OCI-LY1 (cell line): ENCODE measurements at regions not wholly inside any gene's neighbourhood (a gene's known extent, or its start where the extent isn't known, plus 50 kb on each side); places are given as distances from the start of the nearest gene placed in this dataset.

Experiments used
- H2AFZ ChIP-seq: fragments of 200-600 bp; sonication (generic), shearing (Covaris generic); 2 replicates; pipeline ENCODE4 v1.6.0; 2014; ENCODE audit warnings: antibody characterized with exemption, mild to moderate bottlenecking, low read length
- H3F3A ChIP-seq: fragments of 200-600 bp; sonication (generic), shearing (Covaris generic); 2 replicates; pipeline ENCODE4 v1.6.0; 2014; ENCODE audit warnings: mild to moderate bottlenecking, antibody characterized with exemption, low read length, moderate library complexity; ENCODE audit not compliant: insufficient read depth
- H3K27ac ChIP-seq: fragments of 200-600 bp; sonication (generic); 2 replicates; pipeline ENCODE4 v1.5.1; 2014; ENCODE audit warnings: low read length, mixed run types, mild to moderate bottlenecking, low read depth; ENCODE audit not compliant: poor library complexity, severe bottlenecking
- H3K27me3 ChIP-seq: fragments of 200-600 bp; sonication (generic); 2 replicates; pipeline ENCODE4 v1.6.0; 2014; ENCODE audit warnings: antibody characterized with exemption, mild to moderate bottlenecking, low read length, moderate library complexity; ENCODE audit not compliant: insufficient read depth
- H3K36me3 ChIP-seq: fragments of 200-600 bp; sonication (generic); 2 replicates; pipeline ENCODE4 v1.6.1; 2014; ENCODE audit warnings: mild to moderate bottlenecking, antibody characterized with exemption, low read length, moderate library complexity, mixed read lengths; ENCODE audit not compliant: insufficient read depth
- H3K4me1 ChIP-seq: fragments of 200-600 bp; sonication (generic); 2 replicates; pipeline ENCODE4 v1.5.1; 2014; ENCODE audit warnings: mild to moderate bottlenecking, low read length, moderate library complexity; ENCODE audit not compliant: insufficient read depth, severe bottlenecking
- H3K4me2 ChIP-seq: fragments of 200-600 bp; sonication (generic), shearing (Covaris generic); 2 replicates; pipeline ENCODE4 v1.6.1; 2014; ENCODE audit warnings: low read length
- H3K4me3 ChIP-seq: fragments of 200-600 bp; sonication (generic); 2 replicates; pipeline ENCODE4 v1.5.1; 2014; ENCODE audit warnings: low read length, low read depth, mild to moderate bottlenecking, mixed read lengths; ENCODE audit not compliant: poor library complexity, severe bottlenecking
- H3K79me2 ChIP-seq: fragments of 200-600 bp; shearing (Covaris generic); 2 replicates; pipeline ENCODE4 v1.6.1; 2016; ENCODE audit warnings: mixed run types, low read length, mixed read lengths; ENCODE audit not compliant: insufficient read depth
- H3K9ac ChIP-seq: fragments of 200-600 bp; sonication (generic), shearing (Covaris generic); 2 replicates; pipeline ENCODE4 v1.6.1; 2014; ENCODE audit warnings: mild to moderate bottlenecking, low read length, mixed read lengths
- H3K9me2 ChIP-seq: fragments of 200-600 bp; sonication (generic), shearing (Covaris generic); 2 replicates; pipeline ENCODE4 v1.6.1; 2014; ENCODE audit warnings: low read depth, mild to moderate bottlenecking, low read length, mixed read lengths
- H3K9me3 ChIP-seq: fragments of 200-600 bp; shearing (Covaris generic); 2 replicates; pipeline ENCODE4 v1.6.1; 2014; ENCODE audit warnings: low read length, mixed read lengths
- H4K20me1 ChIP-seq: fragments of 200-600 bp; sonication (generic), shearing (Covaris generic); 2 replicates; pipeline ENCODE4 v1.6.0; 2016; ENCODE audit warnings: mild to moderate bottlenecking, low read length; ENCODE audit not compliant: insufficient read depth
- EZH2 ChIP-seq: fragments of 200-600 bp; sonication (generic), shearing (Covaris generic); IDR thresholded peaks from 2 replicates; pipeline ENCODE4 v1.8.0; 2017; ENCODE audit warnings: borderline replicate concordance, mixed run types, mild to moderate bottlenecking, antibody characterized with exemption, low read length, moderate library complexity, mixed read lengths
- TF ChIP-seq, protein P1 (sequence below): fragments of 200-600 bp; sonication (generic), shearing (Covaris generic); IDR thresholded peaks from 2 replicates; pipeline ENCODE4 v1.5.1; 2017; ENCODE audit warnings: mild to moderate bottlenecking, antibody characterized with exemption, low read length, moderate library complexity, mixed read lengths

GRCh38 chr14:87282266-87282665 lies 710.7 kb downstream of the GALC start:
- Histone ChIP-seq H3K9me2 (no peaks in the 10 kb centered on the region), H4K20me1 (no peaks in the 10 kb centered on the region), H3K36me3 (no peaks in the 10 kb centered on the region), H3K79me2 (no peaks in the 10 kb centered on the region), H3K4me3 (no peak overlapping the region), H3K4me1 (no peaks in the 10 kb centered on the region), H2AFZ (no peak overlapping the region), H3K27ac (no peak overlapping the region), H3K4me2 (no peak overlapping the region), H3F3A (no peaks in the 10 kb centered on the region), H3K9me3 (no peaks in the 10 kb centered on the region), H3K27me3 (no peaks in the 10 kb centered on the region), H3K9ac (no peak overlapping the region)
- TF ChIP-seq, protein P1, sequence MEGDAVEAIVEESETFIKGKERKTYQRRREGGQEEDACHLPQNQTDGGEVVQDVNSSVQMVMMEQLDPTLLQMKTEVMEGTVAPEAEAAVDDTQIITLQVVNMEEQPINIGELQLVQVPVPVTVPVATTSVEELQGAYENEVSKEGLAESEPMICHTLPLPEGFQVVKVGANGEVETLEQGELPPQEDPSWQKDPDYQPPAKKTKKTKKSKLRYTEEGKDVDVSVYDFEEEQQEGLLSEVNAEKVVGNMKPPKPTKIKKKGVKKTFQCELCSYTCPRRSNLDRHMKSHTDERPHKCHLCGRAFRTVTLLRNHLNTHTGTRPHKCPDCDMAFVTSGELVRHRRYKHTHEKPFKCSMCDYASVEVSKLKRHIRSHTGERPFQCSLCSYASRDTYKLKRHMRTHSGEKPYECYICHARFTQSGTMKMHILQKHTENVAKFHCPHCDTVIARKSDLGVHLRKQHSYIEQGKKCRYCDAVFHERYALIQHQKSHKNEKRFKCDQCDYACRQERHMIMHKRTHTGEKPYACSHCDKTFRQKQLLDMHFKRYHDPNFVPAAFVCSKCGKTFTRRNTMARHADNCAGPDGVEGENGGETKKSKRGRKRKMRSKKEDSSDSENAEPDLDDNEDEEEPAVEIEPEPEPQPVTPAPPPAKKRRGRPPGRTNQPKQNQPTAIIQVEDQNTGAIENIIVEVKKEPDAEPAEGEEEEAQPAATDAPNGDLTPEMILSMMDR, result no peak
- TF ChIP-seq EZH2, result no peak

- Histone ChIP-seq H3K4me3 (no peak overlapping the region), H3F3A (no peaks in the 10 kb centered on the region), H2AFZ (no peak overlapping the region), H3K9ac (no peak overlapping the region), H3K9me2 (no peaks in the 10 kb centered on the region), H3K27me3 (no peaks in the 10 kb centered on the region), H3K27ac (no peak overlapping the region), H4K20me1 (no peaks in the 10 kb centered on the region), H3K9me3 (no peaks in the 10 kb centered on the region), H3K4me2 (no peak overlapping the region), H3K4me1 (no peaks in the 10 kb centered on the region), H3K79me2 (no peaks in the 10 kb centered on the region), H3K36me3 (no peaks in the 10 kb centered on the region)
- no peak for TF ChIP-seq EZH2
- TF ChIP-seq, protein P1, result no peak
These were observed 714.6 kb downstream of the GALC start for GRCh38 chr14:87278415-87278814.

GRCh38 chr14:87271331-87271730 lies 721.7 kb downstream of the GALC start:
- Histone ChIP-seq H4K20me1 (no peaks in the 10 kb centered on the region), H3K27ac (no peak overlapping the region), H3K4me3 (no peak overlapping the region), H3F3A (no peaks in the 10 kb centered on the region), H3K4me1 (no peaks in the 10 kb centered on the region), H3K27me3 (no peaks in the 10 kb centered on the region), H3K79me2 (no peaks in the 10 kb centered on the region), H3K4me2 (no peak overlapping the region), H3K9ac (no peak overlapping the region), H3K9me2 (no peaks in the 10 kb centered on the region), H3K36me3 (no peaks in the 10 kb centered on the region), H3K9me3 (no peaks in the 10 kb centered on the region), H2AFZ (no peak overlapping the region)
- TF ChIP-seq, protein P1, result no peak
- no peak for TF ChIP-seq EZH2
